Stomach smooth muscle (tissue), 2 donors: ENCODE measurements at regions not wholly inside any gene's neighbourhood (a gene's known extent, or its start where the extent isn't known, plus 50 kb on each side); places are given as distances from the start of the nearest gene placed in this dataset.
"Not testable (repeated sequence)": the region's sequence is repeated elsewhere in the genome, so short reads cannot be mapped to it uniquely, and the experiment has no call there.

Source experiments
- H3K27ac ChIP-seq: one replicate; pipeline ENCODE4 v1.7.0; 2013; ENCODE audit warnings: mild to moderate bottlenecking, low read length, inconsistent platforms
- H3K27me3 ChIP-seq, 2 donors: one replicate each; pipeline ENCODE4 v1.7.0; 2013; ENCODE audit warnings: low read length in 2 of 2; ENCODE audit not compliant: insufficient read depth in 2 of 2, control insufficient read depth in 1 of 2
- H3K36me3 ChIP-seq, 2 donors: one replicate each; pipeline ENCODE4 v1.7.0; 2013; ENCODE audit warnings: low read length in 2 of 2; ENCODE audit not compliant: control insufficient read depth in 2 of 2, insufficient read depth in 2 of 2
- H3K4me1 ChIP-seq: one replicate; pipeline ENCODE4 v1.7.0; 2013; ENCODE audit warnings: low read length; ENCODE audit not compliant: control insufficient read depth, insufficient read depth
- H3K4me3 ChIP-seq, 2 donors: one replicate each; pipeline ENCODE4 v1.7.0; 2013; ENCODE audit warnings: low read length in 2 of 2
- H3K9ac ChIP-seq, 2 donors: one replicate each; pipeline ENCODE4 v1.7.0; 2013; ENCODE audit warnings: low read length in 2 of 2, mild to moderate bottlenecking in 1 of 2
- H3K9me3 ChIP-seq, 2 donors: one replicate each; pipeline ENCODE4 v1.7.0; 2013; ENCODE audit warnings: low read length in 2 of 2; ENCODE audit not compliant: control insufficient read depth in 2 of 2
- donor health status: healthy.
- donor health status: Pancreatic carcinoma.

GRCh38 chr7:150084724-150085123, 211.0 kb downstream of the ATP6V0E2 start:
- H3K9ac ChIP-seq, H3K4me1 ChIP-seq, H3K4me3 ChIP-seq, H3K36me3 ChIP-seq, H3K27me3 ChIP-seq, H3K9me3 ChIP-seq, H3K27ac ChIP-seq: not testable (repeated sequence)

- H3K27me3 ChIP-seq, H3K4me1 ChIP-seq, H3K36me3 ChIP-seq, H3K9me3 ChIP-seq, H3K4me3 ChIP-seq, H3K27ac ChIP-seq, H3K9ac ChIP-seq: not testable (repeated sequence)
Measured at GRCh38 chr7:150087478-150087877, 213.7 kb downstream of the ATP6V0E2 start.

- not testable (repeated sequence) for H3K4me1 ChIP-seq, H3K27me3 ChIP-seq, H3K9ac ChIP-seq, H3K4me3 ChIP-seq, H3K36me3 ChIP-seq, H3K9me3 ChIP-seq, H3K27ac ChIP-seq
Measured at GRCh38 chr7:150089139-150089538, 215.4 kb downstream of the ATP6V0E2 start.

- not testable (repeated sequence) for H3K9me3 ChIP-seq, H3K27me3 ChIP-seq, H3K4me1 ChIP-seq, H3K9ac ChIP-seq, H3K27ac ChIP-seq, H3K4me3 ChIP-seq, H3K36me3 ChIP-seq
Measured at GRCh38 chr7:150090776-150091175, 217.0 kb downstream of the ATP6V0E2 start.

GRCh38 chr7:150093897-150094296, 220.1 kb downstream of the ATP6V0E2 start:
- not testable (repeated sequence) for H3K36me3 ChIP-seq, H3K4me1 ChIP-seq, H3K9ac ChIP-seq, H3K27ac ChIP-seq, H3K27me3 ChIP-seq, H3K4me3 ChIP-seq, H3K9me3 ChIP-seq

- H3K9ac ChIP-seq, H3K4me1 ChIP-seq, H3K36me3 ChIP-seq, H3K4me3 ChIP-seq, H3K27ac ChIP-seq, H3K27me3 ChIP-seq, H3K9me3 ChIP-seq: not testable (repeated sequence)
Measured at GRCh38 chr7:150096213-150096994, 222.6 kb downstream of the ATP6V0E2 start.

- not testable (repeated sequence) for H3K36me3 ChIP-seq, H3K27ac ChIP-seq, H3K4me3 ChIP-seq, H3K9me3 ChIP-seq, H3K4me1 ChIP-seq, H3K27me3 ChIP-seq, H3K9ac ChIP-seq
Measured at GRCh38 chr7:150098592-150098991, 224.6 kb upstream of the LRRC61 start.

GRCh38 chr7:150101282-150101681, 221.9 kb upstream of the LRRC61 start:
- not testable (repeated sequence) for H3K36me3 ChIP-seq, H3K9me3 ChIP-seq, H3K4me1 ChIP-seq, H3K27ac ChIP-seq, H3K27me3 ChIP-seq, H3K9ac ChIP-seq, H3K4me3 ChIP-seq

GRCh38 chr7:150107283-150107682, 215.9 kb upstream of the LRRC61 start:
- not testable (repeated sequence) for H3K9me3 ChIP-seq, H3K27ac ChIP-seq, H3K27me3 ChIP-seq, H3K9ac ChIP-seq, H3K4me3 ChIP-seq, H3K4me1 ChIP-seq, H3K36me3 ChIP-seq

GRCh38 chr7:150110375-150110820, 212.8 kb upstream of the LRRC61 start:
- H3K27me3 ChIP-seq, H3K4me3 ChIP-seq, H3K4me1 ChIP-seq, H3K27ac ChIP-seq, H3K36me3 ChIP-seq, H3K9ac ChIP-seq, H3K9me3 ChIP-seq: not testable (repeated sequence)

- H3K27ac ChIP-seq, H3K27me3 ChIP-seq, H3K9ac ChIP-seq, H3K4me1 ChIP-seq, H3K4me3 ChIP-seq, H3K36me3 ChIP-seq, H3K9me3 ChIP-seq: not testable (repeated sequence)
Measured at GRCh38 chr7:150110882-150111281, 212.3 kb upstream of the LRRC61 start.
